Thoracic aorta (tissue), 2 donors: ENCODE measurements at regions not wholly inside any gene's neighbourhood (a gene's known extent, or its start where the extent isn't known, plus 50 kb on each side); places are given as distances from the start of the nearest gene placed in this dataset.

ENCODE experiments used
- ATAC-seq: fragments of 150-250 bp; one replicate; pipeline ENCODE4 v1.8.0; 2017; ENCODE audit warnings: low read depth; ENCODE audit not compliant: insufficient number of reproducible peaks, low FRiP score
- DNase-seq: peaks from one replicate; pipeline ENCODE4 v3.0.0-alpha.2; 2020; ENCODE audit warnings: low spot score
- H3K27ac ChIP-seq, 2 donors: fragments of 200-600 bp; sonication (generic); 1 replicate in 1 of 2; 2 replicates in 1 of 2; pipeline ENCODE4 v1.5.1; 2016; ENCODE audit warnings: mild to moderate bottlenecking in 2 of 2, moderate library complexity in 2 of 2
- H3K27me3 ChIP-seq: fragments of 200-600 bp; sonication (generic); replicated peaks from 2 replicates; pipeline ENCODE4 v1.6.0; 2016; ENCODE audit warnings: mild to moderate bottlenecking; ENCODE audit not compliant: insufficient read depth
- H3K36me3 ChIP-seq: fragments of 200-600 bp; sonication (generic); one replicate; pipeline ENCODE4 v1.5.1; 2016
- H3K4me1 ChIP-seq, 2 donors: fragments of 200-600 bp; sonication (generic); 1 replicate in 1 of 2; 2 replicates in 1 of 2; pipeline versions ENCODE4 v1.5.1 to v1.6.0; 2016; ENCODE audit warnings: low read depth in 2 of 2, mild to moderate bottlenecking in 1 of 2; ENCODE audit not compliant: control insufficient read depth in 1 of 2
- H3K4me3 ChIP-seq: fragments of 200-600 bp; sonication (generic); 2 replicates; pipeline ENCODE4 v1.5.1; 2016; ENCODE audit warnings: mild to moderate bottlenecking
- H3K9me3 ChIP-seq: fragments of 200-600 bp; sonication (generic); 2 replicates; pipeline ENCODE4 v1.5.1; 2016
- CTCF ChIP-seq: fragments of 200-600 bp; sonication (generic); IDR thresholded peaks from one replicate; pipeline ENCODE4 v1.5.1; 2019; ENCODE audit warnings: antibody characterized with exemption

- Histone ChIP-seq H3K4me1 (no peaks in the 10 kb centered on the region), H3K36me3 (no peaks in the 10 kb centered on the region), H3K4me3 (no peak overlapping the region), H3K9me3 (no peaks in the 10 kb centered on the region), H3K27ac (no peak overlapping the region), H3K27me3 (no peaks in the 10 kb centered on the region)
- ATAC-seq (no peak), DNase-seq (no peak)
- TF ChIP-seq CTCF = no peak
These were observed 305.4 kb downstream of the ALG10 start for GRCh38 chr12:34327671-34328070.

- no peaks in the 10 kb centered on the region for H3K9me3 ChIP-seq
- H3K27me3 ChIP-seq = no peaks in the 10 kb centered on the region
- ATAC-seq (no peak), DNase-seq (no peak)
- H3K4me1 ChIP-seq = no peaks in the 10 kb centered on the region
- H3K36me3 ChIP-seq = no peaks in the 10 kb centered on the region
- no peak for TF ChIP-seq CTCF
- H3K4me3 ChIP-seq = no peak overlapping the region
- H3K27ac ChIP-seq = no peak overlapping the region
These were observed 311.0 kb downstream of the ALG10 start for GRCh38 chr12:34333337-34333736.

- no peak for TF ChIP-seq CTCF
- DNase-seq = no peak
These were observed 312.2 kb downstream of the ALG10 start for GRCh38 chr12:34334538-34334937.

GRCh38 chr12:34334953-34335743 lies 312.9 kb downstream of the ALG10 start:
- no peaks in the 10 kb centered on the region for H3K9me3 ChIP-seq
- H3K27ac ChIP-seq = no peak overlapping the region
- DNase-seq (no peak), ATAC-seq (no peak)
- no peaks in the 10 kb centered on the region for H3K4me1 ChIP-seq
- TF ChIP-seq CTCF = no peak
- H3K27me3 ChIP-seq = no peaks in the 10 kb centered on the region
- no peaks in the 10 kb centered on the region for H3K36me3 ChIP-seq
- H3K4me3 ChIP-seq = no peak overlapping the region

More at GRCh38 chr12:34334538-34334937, 312.2 kb downstream of the ALG10 start:
- Histone ChIP-seq H3K4me1 (no peaks in the 10 kb centered on the region), H3K36me3 (no peaks in the 10 kb centered on the region), H3K27ac (no peak overlapping the region), H3K27me3 (no peaks in the 10 kb centered on the region), H3K4me3 (no peak overlapping the region), H3K9me3 (no peaks in the 10 kb centered on the region)
- ATAC-seq = no peak

- H3K9me3 ChIP-seq = no peaks in the 10 kb centered on the region
- no peak for DNase-seq
- no peaks in the 10 kb centered on the region for H3K4me1 ChIP-seq
- H3K36me3 ChIP-seq = no peaks in the 10 kb centered on the region
- no peak overlapping the region for H3K27ac ChIP-seq
- no peak for ATAC-seq
- H3K27me3 ChIP-seq = no peaks in the 10 kb centered on the region
- TF ChIP-seq CTCF = no peak
- no peak overlapping the region for H3K4me3 ChIP-seq
These were observed 313.5 kb downstream of the ALG10 start for GRCh38 chr12:34335819-34336262.
